OCI-LY1 (cell line): ENCODE measurements at regions not wholly inside any gene's neighbourhood (a gene's known extent, or its start where the extent isn't known, plus 50 kb on each side); places are given as distances from the start of the nearest gene placed in this dataset.

Experiments
- H2AFZ ChIP-seq: fragments of 200-600 bp; sonication (generic), shearing (Covaris generic); 2 replicates; pipeline ENCODE4 v1.6.0; 2014; ENCODE audit warnings: antibody characterized with exemption, mild to moderate bottlenecking, low read length
- H3F3A ChIP-seq: fragments of 200-600 bp; sonication (generic), shearing (Covaris generic); 2 replicates; pipeline ENCODE4 v1.6.0; 2014; ENCODE audit warnings: mild to moderate bottlenecking, antibody characterized with exemption, low read length, moderate library complexity; ENCODE audit not compliant: insufficient read depth
- H3K27ac ChIP-seq: fragments of 200-600 bp; sonication (generic); 2 replicates; pipeline ENCODE4 v1.5.1; 2014; ENCODE audit warnings: low read length, mixed run types, mild to moderate bottlenecking, low read depth; ENCODE audit not compliant: poor library complexity, severe bottlenecking
- H3K27me3 ChIP-seq: fragments of 200-600 bp; sonication (generic); 2 replicates; pipeline ENCODE4 v1.6.0; 2014; ENCODE audit warnings: antibody characterized with exemption, mild to moderate bottlenecking, low read length, moderate library complexity; ENCODE audit not compliant: insufficient read depth
- H3K36me3 ChIP-seq: fragments of 200-600 bp; sonication (generic); 2 replicates; pipeline ENCODE4 v1.6.1; 2014; ENCODE audit warnings: mild to moderate bottlenecking, antibody characterized with exemption, low read length, moderate library complexity, mixed read lengths; ENCODE audit not compliant: insufficient read depth
- H3K4me1 ChIP-seq: fragments of 200-600 bp; sonication (generic); 2 replicates; pipeline ENCODE4 v1.5.1; 2014; ENCODE audit warnings: mild to moderate bottlenecking, low read length, moderate library complexity; ENCODE audit not compliant: insufficient read depth, severe bottlenecking
- H3K4me2 ChIP-seq: fragments of 200-600 bp; sonication (generic), shearing (Covaris generic); 2 replicates; pipeline ENCODE4 v1.6.1; 2014; ENCODE audit warnings: low read length
- H3K4me3 ChIP-seq: fragments of 200-600 bp; sonication (generic); 2 replicates; pipeline ENCODE4 v1.5.1; 2014; ENCODE audit warnings: low read length, low read depth, mild to moderate bottlenecking, mixed read lengths; ENCODE audit not compliant: poor library complexity, severe bottlenecking
- H3K79me2 ChIP-seq: fragments of 200-600 bp; shearing (Covaris generic); 2 replicates; pipeline ENCODE4 v1.6.1; 2016; ENCODE audit warnings: mixed run types, low read length, mixed read lengths; ENCODE audit not compliant: insufficient read depth
- H3K9ac ChIP-seq: fragments of 200-600 bp; sonication (generic), shearing (Covaris generic); 2 replicates; pipeline ENCODE4 v1.6.1; 2014; ENCODE audit warnings: mild to moderate bottlenecking, low read length, mixed read lengths
- H3K9me2 ChIP-seq: fragments of 200-600 bp; sonication (generic), shearing (Covaris generic); 2 replicates; pipeline ENCODE4 v1.6.1; 2014; ENCODE audit warnings: low read depth, mild to moderate bottlenecking, low read length, mixed read lengths
- H3K9me3 ChIP-seq: fragments of 200-600 bp; shearing (Covaris generic); 2 replicates; pipeline ENCODE4 v1.6.1; 2014; ENCODE audit warnings: low read length, mixed read lengths
- H4K20me1 ChIP-seq: fragments of 200-600 bp; sonication (generic), shearing (Covaris generic); 2 replicates; pipeline ENCODE4 v1.6.0; 2016; ENCODE audit warnings: mild to moderate bottlenecking, low read length; ENCODE audit not compliant: insufficient read depth
- EZH2 ChIP-seq: fragments of 200-600 bp; sonication (generic), shearing (Covaris generic); IDR thresholded peaks from 2 replicates; pipeline ENCODE4 v1.8.0; 2017; ENCODE audit warnings: borderline replicate concordance, mixed run types, mild to moderate bottlenecking, antibody characterized with exemption, low read length, moderate library complexity, mixed read lengths
- TF ChIP-seq, protein P1 (sequence below): fragments of 200-600 bp; sonication (generic), shearing (Covaris generic); IDR thresholded peaks from 2 replicates; pipeline ENCODE4 v1.5.1; 2017; ENCODE audit warnings: mild to moderate bottlenecking, antibody characterized with exemption, low read length, moderate library complexity, mixed read lengths

DNA sequence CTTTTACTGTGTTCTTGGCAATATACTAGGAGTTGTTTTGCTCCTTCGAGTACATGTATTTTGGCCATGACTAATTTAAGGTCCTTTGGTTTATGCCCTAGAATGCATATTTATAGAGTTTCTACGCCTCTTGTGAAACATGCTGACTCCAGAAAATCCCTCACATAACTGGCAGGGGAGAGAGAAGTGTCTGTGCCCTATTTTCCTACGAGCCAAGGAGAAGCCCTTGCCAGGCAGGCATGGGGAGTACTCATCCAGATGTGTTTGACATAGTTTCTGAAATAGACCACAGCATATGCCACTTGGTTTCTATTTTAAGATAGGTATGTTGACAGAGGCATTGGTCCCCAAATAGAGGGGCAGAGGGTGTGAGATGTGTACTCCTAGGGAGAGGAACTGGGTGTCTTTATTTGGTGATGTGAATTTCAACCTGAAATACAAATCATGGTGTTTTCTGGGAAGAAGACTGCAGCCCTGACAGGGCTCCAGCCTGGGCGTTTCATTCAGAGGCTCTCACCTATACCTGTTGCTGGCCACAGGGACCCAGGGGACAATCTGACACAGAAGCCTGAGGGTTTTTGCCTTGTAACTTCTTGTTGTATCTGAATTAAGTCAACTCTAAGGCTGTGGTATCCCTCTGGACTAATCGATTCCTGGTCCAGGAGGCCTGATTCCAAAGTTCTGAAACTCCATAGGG is 267.8 kb upstream of the C2CD4B start:
- Histone ChIP-seq H2AFZ (no peak overlapping the region), H3K4me3 (no peak overlapping the region), H4K20me1 (no peaks in the 10 kb centered on the region), H3F3A (no peaks in the 10 kb centered on the region), H3K4me1 (no peaks in the 10 kb centered on the region), H3K27me3 (no peaks in the 10 kb centered on the region), H3K79me2 (no peaks in the 10 kb centered on the region), H3K9ac (no peak overlapping the region), H3K27ac (no peak overlapping the region), H3K9me3 (no peaks in the 10 kb centered on the region), H3K9me2 (no peaks in the 10 kb centered on the region), H3K36me3 (no peaks in the 10 kb centered on the region), H3K4me2 (no peak overlapping the region)
- TF ChIP-seq EZH2, result no peak
- TF ChIP-seq, protein P1, sequence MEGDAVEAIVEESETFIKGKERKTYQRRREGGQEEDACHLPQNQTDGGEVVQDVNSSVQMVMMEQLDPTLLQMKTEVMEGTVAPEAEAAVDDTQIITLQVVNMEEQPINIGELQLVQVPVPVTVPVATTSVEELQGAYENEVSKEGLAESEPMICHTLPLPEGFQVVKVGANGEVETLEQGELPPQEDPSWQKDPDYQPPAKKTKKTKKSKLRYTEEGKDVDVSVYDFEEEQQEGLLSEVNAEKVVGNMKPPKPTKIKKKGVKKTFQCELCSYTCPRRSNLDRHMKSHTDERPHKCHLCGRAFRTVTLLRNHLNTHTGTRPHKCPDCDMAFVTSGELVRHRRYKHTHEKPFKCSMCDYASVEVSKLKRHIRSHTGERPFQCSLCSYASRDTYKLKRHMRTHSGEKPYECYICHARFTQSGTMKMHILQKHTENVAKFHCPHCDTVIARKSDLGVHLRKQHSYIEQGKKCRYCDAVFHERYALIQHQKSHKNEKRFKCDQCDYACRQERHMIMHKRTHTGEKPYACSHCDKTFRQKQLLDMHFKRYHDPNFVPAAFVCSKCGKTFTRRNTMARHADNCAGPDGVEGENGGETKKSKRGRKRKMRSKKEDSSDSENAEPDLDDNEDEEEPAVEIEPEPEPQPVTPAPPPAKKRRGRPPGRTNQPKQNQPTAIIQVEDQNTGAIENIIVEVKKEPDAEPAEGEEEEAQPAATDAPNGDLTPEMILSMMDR, result no peak

DNA sequence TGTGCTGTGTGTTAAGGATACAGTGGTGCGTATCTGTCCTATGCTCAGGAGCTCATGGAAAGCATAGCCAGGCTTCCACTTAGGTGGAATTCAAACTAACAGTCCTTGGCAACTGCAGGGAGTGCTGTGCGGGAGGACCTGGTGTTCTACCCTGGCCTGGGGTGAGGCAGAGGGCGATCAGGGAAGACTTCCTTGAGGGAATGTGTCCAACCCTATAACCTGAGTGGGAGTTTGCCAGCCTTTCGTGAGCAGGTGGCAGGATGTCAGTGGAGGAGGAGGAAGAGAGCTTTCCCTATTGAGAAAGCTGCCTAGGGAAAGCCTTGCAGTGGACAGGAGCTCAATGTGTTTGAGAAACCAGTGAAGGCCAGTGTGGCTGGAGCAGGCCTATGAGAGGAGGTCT is 271.1 kb upstream of the C2CD4B start:
- no peak for TF ChIP-seq EZH2
- TF ChIP-seq, protein P1, result no peak
- Histone ChIP-seq H3K4me2 (no peak overlapping the region), H3K36me3 (no peaks in the 10 kb centered on the region), H4K20me1 (no peaks in the 10 kb centered on the region), H3K4me3 (no peak overlapping the region), H3K9ac (no peak overlapping the region), H3K27ac (no peak overlapping the region), H3K79me2 (no peaks in the 10 kb centered on the region), H2AFZ (no peak overlapping the region), H3F3A (no peaks in the 10 kb centered on the region), H3K9me2 (no peaks in the 10 kb centered on the region), H3K4me1 (no peaks in the 10 kb centered on the region), H3K27me3 (no peaks in the 10 kb centered on the region), H3K9me3 (no peaks in the 10 kb centered on the region)

DNA sequence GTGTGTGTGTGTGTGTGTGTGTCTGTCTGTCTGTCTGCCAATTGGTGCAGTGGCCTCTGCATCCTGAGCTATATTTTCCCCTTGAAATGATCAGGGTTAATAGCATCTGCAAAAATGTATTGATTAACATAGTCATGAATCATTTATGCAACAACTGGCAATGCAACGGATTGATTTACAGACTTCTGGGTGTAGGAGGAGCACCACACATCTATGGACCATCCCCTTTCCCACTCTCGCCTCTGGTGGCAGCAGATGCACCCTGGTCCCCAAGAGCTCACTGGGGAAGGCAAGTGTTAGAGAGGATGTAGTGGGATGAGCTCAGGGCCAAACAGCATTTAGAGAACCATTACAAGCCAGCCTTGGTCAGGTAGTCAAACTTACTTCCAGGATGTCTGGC is 272.7 kb upstream of the C2CD4B start:
- no peaks in the 10 kb centered on the region for H3K27me3 ChIP-seq
- H3F3A ChIP-seq, result no peaks in the 10 kb centered on the region
- no peaks in the 10 kb centered on the region for H3K9me2 ChIP-seq
- no peak overlapping the region for H3K4me3 ChIP-seq
- H3K9me3 ChIP-seq, result no peaks in the 10 kb centered on the region
- H3K27ac ChIP-seq, result no peak overlapping the region
- no peaks in the 10 kb centered on the region for H4K20me1 ChIP-seq
- H3K4me1 ChIP-seq, result no peaks in the 10 kb centered on the region
- no peaks in the 10 kb centered on the region for H3K36me3 ChIP-seq
- H3K4me2 ChIP-seq, result no peak overlapping the region
- no peak overlapping the region for H3K9ac ChIP-seq
- H2AFZ ChIP-seq, result no peak overlapping the region
- H3K79me2 ChIP-seq, result no peaks in the 10 kb centered on the region
- TF ChIP-seq, protein P1, result no peak
- TF ChIP-seq EZH2, result no peak
